T-cell (primary cell): ENCODE measurements at regions not wholly inside any gene's neighbourhood (a gene's known extent, or its start where the extent isn't known, plus 50 kb on each side); places are given as distances from the start of the nearest gene placed in this dataset.

Experiments used
- ATAC-seq, 4 experiments: fragments of 200-7000 bp in 3 of 4; fragments of 150-1000 bp in 1 of 4; cut with Tn5 transposase; replicated peaks in 1 of 4; 1 replicate in 3 of 4; 2 replicates in 1 of 4; pipeline ENCODE4 v1.10.0; 2021; ENCODE audit warnings: moderate library complexity in 3 of 4, mild to moderate bottlenecking in 2 of 4, moderate number of reproducible peaks in 1 of 4
- CTCF ChIA-PET, 2 donors: fragments of 300-600 bp; sonication (Branson Sonifier 250); formaldehyde crosslinking; loops; one replicate each; lab custom pipeline; 2022; ENCODE audit warnings: antibody characterized with exemption in 2 of 2; lab: Charles Lee
- POLR2A ChIA-PET, 2 donors: fragments of 300-600 bp; sonication (Branson Sonifier 250); formaldehyde crosslinking; loops; one replicate each; lab custom pipeline; 2022; ENCODE audit warnings: antibody characterized with exemption in 2 of 2; lab: Charles Lee
- DNase-seq, 35 experiments: peaks; one replicate each; pipeline versions ENCODE4 v3.0.0 to v3.0.0-alpha.2; 2013 to 2023
- H3K27ac ChIP-seq: one replicate; pipeline ENCODE4 v1.5.1; 2013; ENCODE audit warnings: low read length
- H3K27me3 ChIP-seq, 2 experiments: replicated peaks in 1 of 2; 1 replicate in 1 of 2; 2 replicates in 1 of 2; pipeline versions ENCODE4 v1.6.1 to v1.7.0; 2013; ENCODE audit warnings: low read length in 1 of 2, mixed read lengths in 1 of 2; ENCODE audit not compliant: control insufficient read depth in 2 of 2, insufficient read depth in 2 of 2; ENCODE audit errors: extremely low read depth in 1 of 2
- H3K36me3 ChIP-seq, 2 donors: 1 replicate in 1 of 2; 2 replicates in 1 of 2; pipeline versions ENCODE4 v1.6.1 to v1.7.0; 2013; ENCODE audit warnings: low read length in 1 of 2; ENCODE audit not compliant: control insufficient read depth in 2 of 2, insufficient read depth in 1 of 2; ENCODE audit errors: extremely low read depth in 1 of 2
- H3K4me1 ChIP-seq, 2 experiments: 1 replicate in 1 of 2; 2 replicates in 1 of 2; pipeline versions ENCODE4 v1.6.1 to v1.7.0; 2013; ENCODE audit warnings: low read length in 2 of 2, mixed read lengths in 1 of 2; ENCODE audit not compliant: insufficient read depth in 2 of 2, control insufficient read depth in 1 of 2; ENCODE audit errors: extremely low read depth in 1 of 2
- H3K4me3 ChIP-seq, 2 donors: 1 replicate in 1 of 2; 2 replicates in 1 of 2; pipeline versions ENCODE4 v1.5.1 to v1.7.0; 2013; ENCODE audit warnings: mild to moderate bottlenecking in 2 of 2, low read length in 1 of 2, moderate library complexity in 1 of 2; ENCODE audit not compliant: control insufficient read depth in 1 of 2; ENCODE audit errors: extremely low read depth in 1 of 2
- H3K9me3 ChIP-seq: 2 replicates; pipeline ENCODE4 v1.7.0; 2013
- H3K27ac Mint-ChIP-seq, 2 donors: one replicate each; pipeline ENCODE4 v1.8.0; 2020 to 2021; ENCODE audit warnings: mild to moderate bottlenecking in 2 of 2, mixed read lengths in 2 of 2
- H3K27me3 Mint-ChIP-seq, 2 donors: one replicate each; pipeline ENCODE4 v1.8.0; 2021 to 2022; ENCODE audit warnings: mixed read lengths in 2 of 2
- H3K36me3 Mint-ChIP-seq: one replicate; pipeline ENCODE4 v1.8.0; 2021; ENCODE audit warnings: mixed read lengths
- H3K4me1 Mint-ChIP-seq, 3 donors: one replicate each; pipeline ENCODE4 v1.8.0; 2020 to 2022; ENCODE audit warnings: mixed read lengths in 3 of 3, mild to moderate bottlenecking in 1 of 3
- H3K4me3 Mint-ChIP-seq, 3 donors: one replicate each; pipeline ENCODE4 v1.8.0; 2020 to 2022; ENCODE audit warnings: mild to moderate bottlenecking in 3 of 3, mixed read lengths in 3 of 3, moderate library complexity in 3 of 3
- H3K9me3 Mint-ChIP-seq, 3 donors: one replicate each; pipeline ENCODE4 v1.8.0; 2020 to 2022; ENCODE audit warnings: mixed read lengths in 3 of 3
- WGBS: methylation state at CpG from one replicate; pipeline ENCODE4 v1.1.5; 2013; ENCODE audit warnings: missing lambda C conversion rate; ENCODE audit not compliant: insufficient coverage; 5-methylcytosine and 5-hydroxymethylcytosine counted together

- Mint-ChIP-seq H3K9me3 (peaks cover 0 to 7% (median 0%) of the 10 kb centered on the region in 3 donors), H3K36me3 (no peaks in the 10 kb centered on the region), H3K27me3 (peaks cover 0 to 7% of the 10 kb centered on the region in 2 donors), H3K4me1 (no peaks in the 10 kb centered on the region), H3K27ac (no peak overlapping the region), H3K4me3 (no peak overlapping the region)
- Histone ChIP-seq H3K9me3 (no peaks in the 10 kb centered on the region), H3K27ac (no peak overlapping the region), H3K4me3 (no peak overlapping the region), H3K36me3 (no peaks in the 10 kb centered on the region), H3K4me1 (no peaks in the 10 kb centered on the region), H3K27me3 (no peaks in the 10 kb centered on the region)
- no peak for ATAC-seq
- POLR2A ChIA-PET: interaction anchor here in 1 of 2 donors (0.7 kb wide), 1 partner anchor 101 kb away, joined by 3 read pairs; no protein-coding TSS in a partner anchor
- CTCF ChIA-PET: no interaction called here
- no CpG with 5 or more reads among the region's 1 CpG for WGBS
- no peak for DNase-seq
Measured at GRCh38 chr12:19938491-19938890, 429.8 kb upstream of the PDE3A start.

- no peak overlapping the region for H3K4me3 Mint-ChIP-seq
- POLR2A ChIA-PET: no interaction called here
Measured at GRCh38 chr12:19940267-19940666, 428.1 kb upstream of the PDE3A start.

GRCh38 chr12:19941096-19941495, 427.2 kb upstream of the PDE3A start:
- Histone ChIP-seq H3K4me3 (no peak overlapping the region), H3K36me3 (no peaks in the 10 kb centered on the region), H3K27me3 (no peaks in the 10 kb centered on the region), H3K9me3 (no peaks in the 10 kb centered on the region), H3K4me1 (no peaks in the 10 kb centered on the region), H3K27ac (no peak overlapping the region)
- WGBS: 94% methylated on average over 26 of the region's 26 CpGs
- H3K27ac Mint-ChIP-seq: no peak overlapping the region
- no peak overlapping the region for H3K4me3 Mint-ChIP-seq
- DNase-seq: no peak
- H3K27me3 Mint-ChIP-seq: no peaks in the 10 kb centered on the region
- H3K36me3 Mint-ChIP-seq: no peaks in the 10 kb centered on the region
- ATAC-seq: no peak
- H3K4me1 Mint-ChIP-seq: no peaks in the 10 kb centered on the region
- no peaks in the 10 kb centered on the region for H3K9me3 Mint-ChIP-seq
- ChIA-PET POLR2A (no interaction called here), CTCF (no interaction called here)

More at GRCh38 chr12:19940267-19940666, 428.1 kb upstream of the PDE3A start:
- no peak for ATAC-seq
- Mint-ChIP-seq H3K4me1 (no peaks in the 10 kb centered on the region), H3K9me3 (no peaks in the 10 kb centered on the region), H3K36me3 (no peaks in the 10 kb centered on the region), H3K27ac (no peak overlapping the region), H3K27me3 (peaks cover 0 to 3% of the 10 kb centered on the region in 2 donors)
- DNase-seq: no peak
- no peak overlapping the region for H3K4me3 ChIP-seq
- CTCF ChIA-PET: no interaction called here
- H3K4me1 ChIP-seq: no peaks in the 10 kb centered on the region
- no peaks in the 10 kb centered on the region for H3K36me3 ChIP-seq
- no CpG with 5 or more reads among the region's 4 CpGs for WGBS
- H3K27ac ChIP-seq: no peak overlapping the region
- no peaks in the 10 kb centered on the region for H3K27me3 ChIP-seq
- H3K9me3 ChIP-seq: no peaks in the 10 kb centered on the region

- Histone ChIP-seq H3K27ac (no peak overlapping the region), H3K36me3 (no peaks in the 10 kb centered on the region), H3K4me1 (no peaks in the 10 kb centered on the region), H3K27me3 (no peaks in the 10 kb centered on the region), H3K4me3 (no peak overlapping the region), H3K9me3 (no peaks in the 10 kb centered on the region)
- Mint-ChIP-seq H3K27ac (no peak overlapping the region), H3K4me3 (no peak overlapping the region), H3K27me3 (no peaks in the 10 kb centered on the region), H3K36me3 (no peaks in the 10 kb centered on the region), H3K9me3 (peaks cover 3 to 8% (median 5%) of the 10 kb centered on the region in 3 donors), H3K4me1 (no peaks in the 10 kb centered on the region)
- ChIA-PET POLR2A (no interaction called here), CTCF (no interaction called here)
- WGBS: 88% methylated on average over 4 of the region's 5 CpGs
- no peak for ATAC-seq
- DNase-seq: no peak
Measured at GRCh38 chr12:19945559-19946435, 422.5 kb upstream of the PDE3A start.

GRCh38 chr12:19946550-19946949, 421.8 kb upstream of the PDE3A start:
- ChIA-PET POLR2A (no interaction called here), CTCF (no interaction called here)
- 50% methylated on average over 1 of the region's 5 CpGs for WGBS
- no peak for DNase-seq
- no peaks in the 10 kb centered on the region for H3K4me1 ChIP-seq
- no peak overlapping the region for H3K4me3 ChIP-seq
- no peaks in the 10 kb centered on the region for H3K9me3 ChIP-seq
- no peak for ATAC-seq
- H3K4me1 Mint-ChIP-seq: no peaks in the 10 kb centered on the region
- H3K27me3 ChIP-seq: no peaks in the 10 kb centered on the region
- no peaks in the 10 kb centered on the region for H3K36me3 Mint-ChIP-seq
- no peaks in the 10 kb centered on the region for H3K27me3 Mint-ChIP-seq
- peaks cover 3 to 8% (median 5%) of the 10 kb centered on the region in 3 donors for H3K9me3 Mint-ChIP-seq
- no peak overlapping the region for H3K4me3 Mint-ChIP-seq
- H3K27ac ChIP-seq: no peak overlapping the region
- H3K27ac Mint-ChIP-seq: no peak overlapping the region
- H3K36me3 ChIP-seq: no peaks in the 10 kb centered on the region

- Histone ChIP-seq H3K36me3 (no peaks in the 10 kb centered on the region), H3K27ac (no peak overlapping the region), H3K9me3 (no peaks in the 10 kb centered on the region), H3K4me1 (no peaks in the 10 kb centered on the region), H3K4me3 (no peak overlapping the region), H3K27me3 (no peaks in the 10 kb centered on the region)
- H3K4me3 Mint-ChIP-seq: no peak overlapping the region
- ATAC-seq (no peak), DNase-seq (no peak)
- no CpG with 5 or more reads among the region's 3 CpGs for WGBS
- no peaks in the 10 kb centered on the region for H3K36me3 Mint-ChIP-seq
- H3K4me1 Mint-ChIP-seq: no peaks in the 10 kb centered on the region
- ChIA-PET POLR2A (no interaction called here), CTCF (no interaction called here)
- H3K27me3 Mint-ChIP-seq: no peaks in the 10 kb centered on the region
- no peak overlapping the region for H3K27ac Mint-ChIP-seq
- H3K9me3 Mint-ChIP-seq: peaks cover 3 to 8% (median 5%) of the 10 kb centered on the region in 3 donors
Measured at GRCh38 chr12:19947344-19947743, 421.0 kb upstream of the PDE3A start.
